Motor neuron (in vitro differentiated cells): ENCODE measurements at regions not wholly inside any gene's neighbourhood (a gene's known extent, or its start where the extent isn't known, plus 50 kb on each side); places are given as distances from the start of the nearest gene placed in this dataset.

Source experiments
- ATAC-seq, 8 experiments: fragments of 200-7000 bp; cut with Tn5 transposase; replicated peaks in 6 of 8; 2 replicates each; pipeline ENCODE4 v1.8.0; 2021; ENCODE audit warnings: mild to moderate bottlenecking in 8 of 8, moderate library complexity in 8 of 8
- H3K27ac ChIP-seq, 2 donors: fragments of 250-450 bp; sonication (Bioruptor Pico); 2 replicates each; pipeline ENCODE4 v1.9.0; 2021; ENCODE audit warnings: antibody characterized with exemption in 2 of 2, mild to moderate bottlenecking in 2 of 2, moderate library complexity in 1 of 2
- H3K4me1 ChIP-seq, 2 donors: fragments of 250-450 bp; sonication (Bioruptor Pico); replicated peaks in 1 of 2; 2 replicates each; pipeline ENCODE4 v1.6.1; 2021; ENCODE audit warnings: antibody characterized with exemption in 2 of 2, mild to moderate bottlenecking in 2 of 2, moderate library complexity in 1 of 2
- H3K4me3 ChIP-seq, 5 donors: fragments of 250-450 bp; sonication (Bioruptor Pico); 2 replicates each; pipeline ENCODE4 v1.9.0; 2021; ENCODE audit warnings: antibody characterized with exemption in 5 of 5, mild to moderate bottlenecking in 5 of 5, moderate library complexity in 4 of 5
- WGBS, 10 experiments: fragments of 450-650 bp; shearing (Covaris generic); methylation state at CpG; one replicate each; pipeline ENCODE4 v1.0.0; 2022; 5-methylcytosine and 5-hydroxymethylcytosine counted together
- in situ Hi-C, 9 experiments: fragments of 400-800 bp; cut with MboI; loops; one replicate each; pipeline ENCODE4 v1.15.0; 2021; ENCODE audit warnings: low sequenced_read_pairs in 9 of 9, low pct_unique_long_range_greater_than_20kb in 2 of 9; ENCODE audit not compliant: unreplicated experiment in 9 of 9

- H3K27ac ChIP-seq = no peak overlapping the region
- peak in 7 of 8 experiments; percentile 40 to 81 (median 75) for ATAC-seq
Measured at GRCh38 chr10:78944723-78945312, 123.9 kb upstream of the ZMIZ1 start.

GRCh38 chr10:78945838-78946237, 122.9 kb upstream of the ZMIZ1 start:
- Histone ChIP-seq H3K4me1 (peaks cover 16 to 22% of the 10 kb centered on the region in 2 donors), H3K27ac (no peak overlapping the region), H3K4me3 (no peak overlapping the region)
- in situ Hi-C loops = no loop called here
- ATAC-seq = peak in 5 of 8 experiments; percentile 8 to 40 (median 25)
- 80 to 89% (median 80%) methylated on average over 1 to 3 of the region's 4 CpGs; no CpG with 5 or more reads in 7 of the 10 experiments for WGBS, 10 experiments

More at GRCh38 chr10:78944723-78945312, 123.9 kb upstream of the ZMIZ1 start:
- WGBS, 10 experiments = 40 to 64% (median 56%) methylated on average over 2 to 3 of the region's 3 CpGs; no CpG with 5 or more reads in 5 of the 10 experiments
- in situ Hi-C loops = no loop called here
- Histone ChIP-seq H3K4me3 (no peak overlapping the region), H3K4me1 (peaks cover 16 to 22% of the 10 kb centered on the region in 2 donors)

GRCh38 chr10:78947226-78947625, 121.5 kb upstream of the ZMIZ1 start:
- in situ Hi-C loops = no loop called here
- 63 to 100% (median 88%) methylated on average over 1 to 5 of the region's 6 CpGs; no CpG with 5 or more reads in 4 of the 10 experiments for WGBS, 10 experiments
- ATAC-seq = no peak
- no peak overlapping the region for H3K4me3 ChIP-seq
- no peak overlapping the region for H3K27ac ChIP-seq
- H3K4me1 ChIP-seq = peaks cover 27 to 31% of the 10 kb centered on the region in 2 donors

- in situ Hi-C loops = no loop called here
- no peak overlapping the region for H3K27ac ChIP-seq
- ATAC-seq = no peak
- H3K4me1 ChIP-seq = peaks cover 32 to 34% of the 10 kb centered on the region in 2 donors
- no peak overlapping the region for H3K4me3 ChIP-seq
- WGBS, 10 experiments = 63 to 67% methylated on average over 1 to 2 of the region's 2 CpGs; no CpG with 5 or more reads in 8 of the 10 experiments
Measured at GRCh38 chr10:78947733-78948132, 121.0 kb upstream of the ZMIZ1 start.

GRCh38 chr10:78948621-78949030, 120.1 kb upstream of the ZMIZ1 start:
- H3K27ac ChIP-seq = no peak overlapping the region
- H3K4me3 ChIP-seq = no peak overlapping the region
- H3K4me1 ChIP-seq = peaks cover 40 to 42% of the 10 kb centered on the region in 2 donors
- in situ Hi-C loops = no loop called here
- ATAC-seq = peak in 3 of 8 experiments; percentile 89 to 97 (median 95)
- WGBS, 10 experiments = 0 to 100% (median 51%) methylated on average over 1 to 5 of the region's 6 CpGs; no CpG with 5 or more reads in 5 of the 10 experiments

- H3K4me3 ChIP-seq = no peak overlapping the region
- H3K4me1 ChIP-seq = peaks cover 24 to 30% of the 10 kb centered on the region in 2 donors
- in situ Hi-C loops = no loop called here
- H3K27ac ChIP-seq = no peak overlapping the region
- ATAC-seq = no peak
- 46 to 100% (median 84%) methylated on average over 1 to 9 of the region's 19 CpGs; no CpG with 5 or more reads in 1 of the 10 experiments for WGBS, 10 experiments
Measured at GRCh38 chr10:78950656-78951587, 117.8 kb upstream of the ZMIZ1 start.

GRCh38 chr10:78952030-78952429, 116.7 kb upstream of the ZMIZ1 start:
- Histone ChIP-seq H3K27ac (no peak overlapping the region), H3K4me1 (peaks cover 20 to 27% of the 10 kb centered on the region in 2 donors), H3K4me3 (no peak overlapping the region)
- in situ Hi-C loops = no loop called here
- peak in 5 of 8 experiments; percentile 63 to 78 (median 66) for ATAC-seq
- 59 to 94% (median 77%) methylated on average over 1 to 4 of the region's 4 CpGs; no CpG with 5 or more reads in 3 of the 10 experiments for WGBS, 10 experiments

GRCh38 chr10:78952686-78953085, 116.1 kb upstream of the ZMIZ1 start:
- peak in 1 of 8 experiments; percentile 11 for ATAC-seq
- 86 to 100% (median 100%) methylated on average over 1 to 3 of the region's 6 CpGs; no CpG with 5 or more reads in 7 of the 10 experiments for WGBS, 10 experiments

GRCh38 chr10:78953113-78953798, 115.5 kb upstream of the ZMIZ1 start:
- Histone ChIP-seq H3K27ac (no peak overlapping the region), H3K4me1 (peaks cover 20 to 27% of the 10 kb centered on the region in 2 donors), H3K4me3 (no peak overlapping the region)
- 0 to 100% (median 80%) methylated on average over 1 to 7 of the region's 11 CpGs; no CpG with 5 or more reads in 5 of the 10 experiments for WGBS, 10 experiments
- ATAC-seq = peak in 6 of 8 experiments; percentile 1 to 85 (median 79)
- in situ Hi-C loops = no loop called here

More at GRCh38 chr10:78952686-78953085, 116.1 kb upstream of the ZMIZ1 start:
- Histone ChIP-seq H3K4me1 (peaks cover 20 to 27% of the 10 kb centered on the region in 2 donors), H3K4me3 (no peak overlapping the region), H3K27ac (no peak overlapping the region)
- in situ Hi-C loops = no loop called here

GRCh38 chr10:78953799-78954297, 114.9 kb upstream of the ZMIZ1 start:
- WGBS, 10 experiments = 80 to 100% (median 95%) methylated on average over 1 to 4 of the region's 7 CpGs; no CpG with 5 or more reads in 4 of the 10 experiments
- Histone ChIP-seq H3K4me1 (peaks cover 20 to 27% of the 10 kb centered on the region in 2 donors), H3K27ac (no peak overlapping the region), H3K4me3 (no peak overlapping the region)
- in situ Hi-C loops = no loop called here
- peak in 1 of 8 experiments; percentile 14 for ATAC-seq

- 78 to 100% (median 100%) methylated on average over 1 to 4 of the region's 7 CpGs; no CpG with 5 or more reads in 2 of the 10 experiments for WGBS, 10 experiments
- no peak for ATAC-seq
- in situ Hi-C loops = no loop called here
- Histone ChIP-seq H3K27ac (no peak overlapping the region), H3K4me1 (peaks cover 20 to 27% of the 10 kb centered on the region in 2 donors), H3K4me3 (no peak overlapping the region)
Measured at GRCh38 chr10:78954689-78955088, 114.1 kb upstream of the ZMIZ1 start.

GRCh38 chr10:78955206-78955605, 113.6 kb upstream of the ZMIZ1 start:
- H3K4me1 ChIP-seq = peaks cover 20 to 27% of the 10 kb centered on the region in 2 donors
- no peak overlapping the region for H3K27ac ChIP-seq
- H3K4me3 ChIP-seq = no peak overlapping the region
- in situ Hi-C loops = no loop called here
- ATAC-seq = no peak
- 60 to 82% methylated on average over 1 to 3 of the region's 3 CpGs; no CpG with 5 or more reads in 8 of the 10 experiments for WGBS, 10 experiments
